HG03108 (cell line): ENCODE measurements at regions not wholly inside any gene's neighbourhood (a gene's known extent, or its start where the extent isn't known, plus 50 kb on each side); places are given as distances from the start of the nearest gene placed in this dataset.
"Not testable (repeated sequence)": the region's sequence is repeated elsewhere in the genome, so short reads cannot be mapped to it uniquely, and the experiment has no call there.

Source experiments
- ATAC-seq: cut with Tn5 transposase; IDR thresholded peaks from one replicate; pipeline ENCODE4 v1.9.1; 2021; ENCODE audit warnings: moderate library complexity; ENCODE audit not compliant: unreplicated experiment

DNA sequence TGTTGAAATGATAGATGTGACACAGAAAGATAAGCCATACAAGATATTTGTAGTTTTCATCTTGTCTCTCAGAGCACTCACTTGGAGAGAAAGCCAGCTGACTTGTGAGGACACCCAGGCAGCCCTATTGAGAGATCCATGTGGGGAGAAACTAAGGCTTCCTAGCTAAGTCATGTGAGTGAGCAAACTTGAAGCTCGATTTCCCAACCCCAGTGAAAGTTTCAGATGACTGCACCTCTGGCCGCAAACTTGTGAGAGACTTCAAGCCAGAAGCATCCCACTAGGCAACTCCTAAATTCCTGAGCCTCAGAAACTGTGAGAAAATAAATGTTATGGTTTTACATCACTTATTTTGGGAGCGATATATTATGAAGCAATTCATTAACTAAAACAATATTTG lies 832.3 kb downstream of the LTN1 start:
- no peak for ATAC-seq

DNA sequence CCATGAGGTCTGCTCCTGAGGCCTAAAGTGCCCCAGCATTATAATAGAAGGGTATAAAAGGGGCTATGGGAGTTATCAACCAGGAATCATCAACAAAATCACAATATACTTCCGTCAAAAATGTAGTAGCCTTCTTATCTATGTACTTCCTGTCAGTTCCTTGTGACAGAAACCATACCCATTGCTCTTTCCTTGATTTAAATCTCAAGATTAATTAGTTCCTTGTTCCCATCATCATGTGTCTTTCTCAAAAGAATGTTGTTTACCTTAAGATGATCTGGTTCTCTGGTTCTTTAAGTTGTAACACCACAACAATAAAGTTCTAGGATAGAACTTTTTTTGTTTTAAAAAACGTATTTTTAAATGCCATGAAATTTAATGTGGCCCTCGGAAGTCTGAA lies 833.3 kb downstream of the LTN1 start:
- ATAC-seq = no peak

DNA sequence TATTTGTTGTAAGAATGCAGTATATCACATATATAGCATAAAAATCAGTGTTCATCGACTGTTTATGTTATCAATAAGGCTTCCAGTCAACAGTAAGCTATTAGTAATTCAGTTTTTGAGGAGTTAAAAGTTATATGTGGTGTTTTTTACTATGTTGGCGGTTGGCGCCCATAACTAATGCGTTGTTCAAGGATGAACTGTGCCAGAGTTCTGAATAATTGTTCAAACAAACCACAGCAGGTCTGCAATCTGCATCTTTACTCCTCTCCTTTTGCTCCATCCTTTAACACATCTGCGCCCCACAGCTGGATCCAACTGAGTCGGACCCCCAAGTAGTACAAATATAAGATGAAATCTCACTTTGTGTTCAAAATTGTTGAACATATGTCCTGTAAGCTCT lies 836.1 kb downstream of the LTN1 start:
- ATAC-seq = no peak

DNA sequence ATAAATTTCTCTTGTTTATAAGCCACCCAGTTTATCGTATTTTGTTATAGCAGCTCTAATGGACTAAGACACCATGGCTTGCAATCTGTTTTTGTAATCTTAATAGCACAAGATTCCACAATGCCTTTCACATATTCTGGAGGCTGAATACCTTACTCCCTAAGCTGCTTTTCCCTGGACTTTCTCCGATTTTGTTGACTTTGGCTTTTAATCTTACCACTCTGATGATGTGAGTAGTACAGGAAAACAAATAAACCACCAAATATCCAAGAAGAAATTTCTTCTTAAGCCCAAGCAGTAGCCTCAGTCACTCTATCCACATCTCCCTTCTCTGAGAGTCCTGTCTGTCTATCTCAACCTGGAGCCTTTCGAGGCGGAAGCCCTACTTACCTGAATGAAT lies 838.6 kb downstream of the LTN1 start:
- no peak for ATAC-seq

DNA sequence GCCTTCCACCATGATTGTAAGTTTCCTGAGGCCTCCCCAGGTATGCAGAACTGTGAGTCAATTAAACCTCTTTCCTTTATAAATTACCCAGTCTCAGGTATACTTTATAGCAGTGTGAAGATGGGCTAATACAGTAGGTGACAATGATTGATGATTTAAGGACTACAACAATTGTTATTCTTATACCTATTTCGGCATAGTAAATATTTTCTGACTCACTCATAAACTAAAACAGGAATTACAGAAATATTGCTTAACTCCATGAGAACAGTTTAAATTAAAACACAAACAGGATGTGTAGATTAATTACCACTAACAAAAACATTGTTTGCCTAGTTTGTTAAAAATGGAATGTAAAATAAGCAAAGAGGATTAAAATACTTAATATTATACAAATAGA lies 839.9 kb downstream of the LTN1 start:
- ATAC-seq = no peak

DNA sequence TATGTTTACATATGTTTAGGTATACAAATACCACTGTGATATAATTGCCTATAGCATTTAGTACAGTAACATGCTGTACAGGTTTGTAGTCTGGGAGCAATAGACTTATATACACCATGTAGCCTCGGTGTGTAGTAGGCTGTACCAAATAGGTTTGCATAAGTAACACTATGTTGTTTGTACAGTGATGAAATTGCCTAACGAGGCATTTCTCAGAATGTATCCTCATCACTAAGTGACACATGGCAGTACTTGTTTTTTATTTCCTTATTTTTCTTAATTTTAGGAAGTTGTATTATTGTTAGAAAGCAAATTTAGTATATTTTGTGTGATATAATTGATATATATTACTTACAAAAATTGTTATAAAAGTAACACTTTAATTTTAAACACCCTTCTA lies 840.9 kb downstream of the LTN1 start:
- ATAC-seq = no peak

DNA sequence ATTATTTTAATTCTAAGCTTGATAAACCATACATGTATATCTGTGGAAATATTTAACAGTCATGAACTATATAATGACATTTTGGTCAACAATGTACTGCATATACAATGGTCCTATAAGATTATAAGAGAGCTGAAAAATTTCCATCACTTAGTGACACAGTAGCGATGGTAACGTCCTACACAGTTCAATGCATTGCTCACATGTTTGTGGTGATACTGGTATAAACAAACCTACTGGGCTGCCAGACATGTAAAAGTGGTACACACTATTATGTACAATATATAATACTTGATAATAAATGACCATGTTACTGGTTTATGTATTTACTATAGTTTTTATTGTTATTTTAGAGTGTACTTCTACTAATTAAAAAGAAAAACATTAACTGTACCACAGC lies 841.9 kb downstream of the LTN1 start:
- ATAC-seq = no peak

DNA sequence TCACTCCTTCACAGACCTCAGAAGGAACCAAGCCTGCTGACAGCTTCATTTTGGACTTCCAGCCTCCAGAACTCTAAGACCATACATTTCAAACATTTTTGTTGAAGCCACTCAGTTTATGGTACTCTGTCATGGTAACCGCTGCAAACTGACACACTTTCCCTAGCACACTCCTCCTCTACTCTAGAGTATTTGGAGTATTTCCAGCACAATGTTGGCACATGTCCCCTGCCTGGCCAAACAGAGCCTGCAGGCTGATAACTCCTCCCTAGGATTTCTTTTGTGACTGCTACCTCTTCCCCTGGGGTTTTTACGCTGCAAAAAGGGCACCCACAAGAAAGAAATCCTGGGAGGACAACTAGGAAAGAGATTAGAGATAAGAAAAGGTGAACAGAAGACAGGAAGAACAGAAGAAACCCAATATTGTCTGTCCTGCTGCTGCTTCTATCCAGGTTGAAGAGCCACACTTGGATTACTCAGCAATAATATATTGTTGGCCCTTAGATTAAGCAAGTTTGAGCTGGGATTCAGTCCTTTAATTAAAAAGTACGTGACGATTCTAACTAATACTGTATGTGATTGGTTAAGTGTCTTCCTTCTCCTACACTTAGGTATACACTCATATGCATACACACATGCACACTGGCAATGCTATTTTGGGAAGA lies 844.1 kb downstream of the LTN1 start:
- no peak for ATAC-seq

DNA sequence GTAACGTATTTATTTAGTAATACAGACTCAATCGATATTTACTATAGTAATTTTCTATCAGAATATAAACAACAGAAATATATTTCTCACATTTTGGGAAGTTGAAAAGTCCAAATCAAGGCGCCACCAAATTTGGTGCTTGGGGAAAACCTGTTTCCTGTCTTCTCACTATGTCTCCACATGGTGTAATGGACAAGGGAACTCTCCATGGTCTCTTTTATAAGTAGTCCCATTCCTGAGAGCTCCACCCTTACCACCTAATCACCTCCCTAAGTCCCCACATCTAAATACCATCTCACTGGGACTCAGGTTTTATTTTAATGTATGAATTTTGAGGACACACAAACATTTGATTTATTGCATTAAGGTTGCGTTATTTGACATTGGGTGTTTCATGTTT lies 848.0 kb downstream of the LTN1 start:
- no peak for ATAC-seq

DNA sequence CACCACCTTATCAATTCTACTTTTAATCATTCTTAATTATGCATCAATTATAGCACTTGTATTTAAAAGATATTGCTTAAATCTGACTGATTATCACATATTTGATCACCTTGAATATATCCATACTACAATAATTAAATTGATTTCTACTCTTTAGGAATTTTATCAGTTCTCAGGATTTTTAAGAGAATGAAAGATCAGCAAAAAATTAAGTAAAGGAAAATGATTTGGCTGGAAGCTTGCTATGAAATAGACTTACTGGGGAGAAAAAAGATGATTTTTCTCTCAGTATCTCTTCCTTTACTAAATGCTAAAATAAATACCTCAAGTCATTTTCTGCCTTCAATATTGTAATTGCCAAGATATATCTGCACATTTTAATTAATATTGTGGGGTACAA lies 848.6 kb downstream of the LTN1 start:
- ATAC-seq = no peak

DNA sequence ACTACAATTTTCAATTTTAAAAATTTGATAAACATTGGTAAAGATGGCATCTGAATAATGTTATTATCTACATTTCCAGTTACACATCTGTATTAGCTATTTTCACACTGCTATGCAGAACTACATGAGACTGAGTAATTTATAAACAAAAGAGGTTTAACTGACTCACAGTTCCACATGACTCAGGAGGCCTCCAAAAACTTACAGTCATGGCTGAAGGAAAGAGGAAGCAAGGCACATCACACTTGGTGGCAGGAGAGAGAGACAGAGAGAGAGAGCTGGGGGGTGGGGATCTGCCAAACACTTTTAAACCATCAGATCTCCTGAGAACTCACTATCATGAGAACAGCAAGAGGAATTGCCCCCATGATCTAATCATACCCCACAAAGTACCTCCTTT lies 850.0 kb downstream of the LTN1 start:
- no peak for ATAC-seq

DNA sequence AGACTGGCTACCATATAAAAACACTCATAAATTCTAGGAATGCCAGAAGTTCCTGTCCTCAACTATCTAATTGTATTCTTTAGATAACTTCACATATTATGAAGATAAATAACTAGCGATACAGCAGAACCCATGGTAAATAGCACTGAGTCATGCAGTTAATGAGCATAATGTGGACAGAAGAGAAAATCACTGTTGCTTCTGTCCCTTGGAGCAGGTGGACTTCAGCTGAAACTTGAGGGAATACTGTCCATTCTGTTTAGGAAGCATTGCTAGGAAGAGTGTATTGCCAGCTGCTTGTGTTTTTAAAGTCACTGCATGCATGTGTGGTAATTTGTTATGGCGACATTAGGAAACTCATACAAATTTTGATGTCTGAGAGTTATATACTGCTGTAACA lies 854.4 kb downstream of the LTN1 start:
- no peak for ATAC-seq

DNA sequence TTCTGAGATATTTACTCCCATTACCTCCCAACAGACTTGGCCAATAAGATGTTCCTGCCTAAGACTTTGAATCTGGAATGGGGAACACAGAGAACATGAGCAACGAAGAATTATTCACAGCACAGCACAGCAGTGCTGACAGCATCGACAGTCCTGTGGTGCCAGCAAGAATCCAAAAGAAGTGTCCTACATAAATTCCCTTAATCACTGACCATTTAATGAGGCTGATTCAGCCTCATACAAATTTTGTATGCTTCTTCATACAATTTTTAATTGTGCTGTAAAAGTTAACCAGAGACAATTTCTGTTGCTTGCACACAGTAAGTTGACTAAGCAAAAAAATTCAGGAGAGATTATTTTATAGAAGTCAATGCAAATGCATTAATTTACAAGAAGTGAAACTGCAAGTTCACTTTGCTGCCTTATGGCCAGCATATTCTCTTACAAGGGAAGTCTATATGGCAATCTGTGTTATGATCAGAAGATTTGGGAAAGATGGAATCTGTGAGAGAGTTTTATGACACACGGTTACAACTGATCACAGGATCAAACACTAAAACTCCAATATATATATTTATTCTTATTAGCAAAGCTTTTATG lies 855.9 kb downstream of the LTN1 start:
- ATAC-seq = no peak

DNA sequence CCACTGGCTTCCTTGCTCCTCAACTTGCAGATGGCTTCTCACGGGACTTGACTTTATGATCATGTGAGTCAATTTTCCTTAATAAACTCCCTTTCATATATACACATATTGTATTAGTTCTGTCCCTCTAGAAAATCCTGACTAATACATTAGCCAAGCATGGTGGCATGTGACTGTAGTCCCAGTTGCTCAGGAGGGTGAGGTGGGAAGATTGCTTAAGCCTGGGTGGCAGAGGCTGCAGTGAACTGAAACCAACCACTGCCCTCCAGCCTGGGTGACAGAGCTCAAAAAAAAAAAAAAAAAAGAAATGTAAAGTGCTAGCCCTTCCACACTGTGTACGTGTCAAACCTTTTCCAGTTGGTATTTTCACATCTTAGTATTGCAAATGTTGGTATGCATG lies 857.0 kb downstream of the LTN1 start:
- no peak for ATAC-seq

DNA sequence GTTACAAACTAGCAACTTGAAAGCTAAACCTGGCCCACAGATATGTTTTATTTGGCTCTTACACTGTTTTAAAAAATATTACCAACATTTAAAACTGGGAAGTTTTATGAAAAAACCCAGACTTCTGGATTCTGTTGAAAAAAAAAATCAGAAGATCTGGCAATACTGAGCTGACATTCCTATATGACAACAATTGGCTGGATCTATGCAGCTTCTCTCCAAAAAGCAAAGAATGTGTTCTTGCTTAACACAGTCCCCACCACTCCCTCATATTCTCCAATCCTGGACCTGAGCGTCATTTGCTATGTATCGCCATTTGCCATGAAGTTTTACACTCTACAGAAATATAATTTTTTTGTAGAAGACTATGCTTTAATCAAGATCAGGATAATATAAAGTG lies 859.6 kb downstream of the LTN1 start:
- ATAC-seq = no peak

DNA sequence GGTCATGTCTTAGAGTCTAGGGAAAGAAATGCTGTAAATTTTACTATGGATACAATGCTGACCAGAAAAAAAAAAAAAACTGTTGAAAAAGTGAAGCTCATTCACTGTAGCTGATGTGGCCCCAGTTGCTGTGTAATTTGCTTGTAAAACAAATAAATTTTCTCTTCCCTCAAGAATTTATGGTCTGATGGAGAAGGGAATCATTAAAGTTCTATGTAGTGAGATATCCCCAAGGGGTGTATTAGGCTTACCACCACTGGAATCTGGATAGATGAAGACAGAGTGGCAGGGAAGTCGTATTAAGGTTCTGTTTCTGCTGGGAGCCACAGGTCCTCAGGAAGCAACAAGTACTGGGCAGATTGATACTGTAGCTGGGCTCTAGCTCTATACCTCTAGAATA lies 860.0 kb downstream of the LTN1 start:
- ATAC-seq = no peak

DNA sequence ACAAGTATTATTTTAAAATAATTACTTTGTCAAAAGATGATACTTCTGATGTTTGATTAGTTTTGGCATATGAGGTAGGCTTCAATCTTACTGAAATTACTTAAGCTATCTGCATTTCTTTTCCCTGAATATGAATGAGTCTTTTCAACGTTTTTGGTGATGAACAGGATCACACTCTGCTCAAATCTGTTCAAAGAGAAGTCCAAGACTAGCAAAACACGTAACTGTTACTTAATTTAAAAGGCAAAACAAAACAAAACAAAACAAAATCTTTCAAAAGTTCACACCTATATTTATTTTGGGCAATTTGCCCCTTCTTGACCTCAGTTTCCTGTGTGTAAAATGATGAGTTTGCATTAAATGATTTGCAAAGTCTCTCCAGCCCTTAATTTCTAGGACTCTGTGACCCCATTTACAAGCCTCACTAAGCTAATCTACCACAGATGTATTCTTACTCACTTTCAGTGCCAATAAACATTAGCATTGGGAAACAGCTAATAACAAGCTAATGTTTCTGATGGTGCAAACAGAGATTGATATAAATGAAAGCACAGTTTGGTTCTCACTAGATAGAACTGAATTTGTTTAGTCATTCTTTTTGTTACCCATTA lies 865.4 kb downstream of the LTN1 start:
- ATAC-seq = no peak

DNA sequence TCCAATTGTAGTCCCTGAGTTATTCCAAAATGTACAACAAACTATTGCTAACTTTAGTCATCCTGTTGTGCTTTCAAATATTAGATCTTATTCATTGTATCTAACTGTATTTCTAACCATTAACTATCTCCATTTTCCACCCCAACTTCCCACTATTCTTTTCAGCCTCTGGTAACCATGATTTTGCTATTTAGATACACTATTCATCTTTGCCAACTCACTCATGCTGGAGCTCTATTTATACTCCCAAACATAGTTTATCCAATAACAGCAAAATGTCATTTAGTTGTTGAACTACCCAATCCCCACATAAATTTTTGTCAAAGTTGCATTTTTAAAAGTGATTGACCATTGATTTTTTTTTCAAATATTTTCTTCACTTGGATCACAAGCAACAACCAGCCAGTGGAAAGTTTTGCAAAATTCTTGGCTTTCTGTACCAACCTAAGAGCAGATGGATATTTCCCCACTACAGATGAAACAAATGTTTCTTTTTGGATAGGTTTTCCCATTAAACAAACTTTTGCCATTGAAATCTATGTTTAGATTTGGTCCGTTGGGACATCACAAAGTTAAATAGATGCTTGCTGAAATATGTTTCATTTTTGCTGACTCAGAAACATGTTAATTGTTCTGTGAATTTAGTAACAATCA lies 866.0 kb downstream of the LTN1 start:
- no peak for ATAC-seq

DNA sequence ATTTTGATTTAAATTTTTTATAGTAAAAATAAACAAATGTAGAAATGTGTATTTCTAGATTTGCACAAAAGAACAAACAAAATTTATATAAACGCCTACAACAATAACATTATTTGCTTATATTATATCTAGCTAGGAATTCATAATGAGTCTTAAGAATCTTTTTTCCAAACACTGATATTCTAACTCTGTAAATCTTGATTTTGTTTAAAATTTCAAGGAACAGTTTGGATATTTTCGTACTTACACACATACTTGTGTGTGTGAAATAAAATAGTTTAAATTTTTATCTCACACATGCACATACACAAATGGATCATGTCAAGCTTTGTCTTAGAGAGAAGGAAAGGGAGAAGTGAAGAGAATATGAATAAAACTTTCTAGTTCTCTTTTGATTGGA lies 868.1 kb downstream of the LTN1 start:
- no peak for ATAC-seq

DNA sequence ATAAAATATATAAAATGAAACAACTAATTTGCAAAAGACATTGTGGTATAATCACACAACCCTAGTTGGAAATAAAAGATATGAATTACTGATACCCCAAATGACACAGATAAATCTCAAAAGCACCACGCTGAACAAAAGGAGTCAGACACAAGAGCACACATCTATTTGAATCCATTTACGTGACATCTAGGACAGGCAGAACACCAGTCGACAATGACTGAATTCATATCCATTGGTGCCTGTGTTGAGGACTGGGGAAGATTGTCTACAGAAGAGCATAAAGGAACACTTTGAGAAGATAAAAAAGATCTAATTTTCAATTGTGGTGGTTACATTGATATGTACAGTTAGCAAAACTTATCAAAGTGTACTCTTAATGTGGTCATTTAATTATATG lies 874.1 kb downstream of the LTN1 start:
- no peak for ATAC-seq

DNA sequence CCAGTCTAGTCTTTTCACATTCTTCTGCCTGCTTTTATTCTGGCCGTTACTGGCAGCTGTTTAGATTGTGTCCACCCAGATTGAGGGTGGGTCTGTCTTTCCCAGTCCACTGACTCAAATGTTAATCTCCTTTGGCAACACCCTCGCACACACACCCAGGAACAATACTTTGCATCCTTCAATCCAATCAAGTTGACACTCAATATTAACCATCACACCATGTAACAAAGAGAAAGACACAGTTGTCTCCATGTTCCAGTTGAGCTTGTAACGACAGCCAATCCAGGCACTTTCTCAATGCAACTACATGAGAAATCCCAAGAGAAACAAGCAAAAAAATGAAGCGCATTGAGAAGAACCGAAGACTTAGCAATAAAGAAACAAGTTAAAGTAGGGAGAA lies 877.7 kb downstream of the LTN1 start:
- not testable (repeated sequence) for ATAC-seq

DNA sequence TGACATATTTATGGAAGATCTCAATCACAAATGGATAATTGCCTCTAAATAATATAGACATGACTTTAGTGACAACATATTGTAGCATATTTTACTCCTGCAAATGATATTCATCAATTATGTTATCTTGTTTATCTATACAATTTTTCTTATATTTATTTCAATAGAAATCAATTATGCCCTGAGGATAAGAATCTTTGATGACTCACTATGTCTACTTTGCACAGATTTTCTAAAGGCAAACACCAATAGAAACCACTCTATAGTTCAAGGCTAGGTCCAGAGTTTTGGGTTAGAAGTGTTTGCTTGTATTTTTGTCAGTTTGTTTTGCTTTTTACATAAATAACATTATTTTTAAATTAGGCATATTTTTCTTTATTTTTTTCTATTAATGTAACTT lies 879.0 kb downstream of the LTN1 start:
- no peak for ATAC-seq
